HG03095 (cell line): ENCODE measurements at regions not wholly inside any gene's neighbourhood (a gene's known extent, or its start where the extent isn't known, plus 50 kb on each side); places are given as distances from the start of the nearest gene placed in this dataset.

Source experiments
- ATAC-seq: cut with Tn5 transposase; IDR thresholded peaks from one replicate; pipeline ENCODE4 v1.9.1; 2021; ENCODE audit warnings: moderate library complexity; ENCODE audit not compliant: unreplicated experiment

DNA sequence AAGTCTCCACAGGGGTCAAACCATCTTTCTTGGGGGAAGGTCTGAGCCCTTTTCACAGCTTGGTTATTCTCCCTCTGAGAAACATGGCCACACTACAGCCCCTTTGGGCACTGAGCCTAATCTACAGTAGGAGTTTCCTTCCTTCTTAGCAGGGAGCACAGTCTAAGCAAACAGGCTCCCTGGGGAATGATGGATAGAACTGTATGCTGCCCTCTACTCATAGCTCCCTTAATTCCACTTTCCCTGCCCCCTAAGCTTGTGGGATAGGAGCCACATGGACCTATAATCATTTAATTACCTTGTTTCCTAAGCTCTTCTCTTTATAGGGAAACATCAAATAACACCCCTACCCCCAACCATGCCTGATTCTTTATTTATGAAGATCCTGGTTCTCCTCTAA lies 442.1 kb upstream of the MEX3C start:
- no peak for ATAC-seq

DNA sequence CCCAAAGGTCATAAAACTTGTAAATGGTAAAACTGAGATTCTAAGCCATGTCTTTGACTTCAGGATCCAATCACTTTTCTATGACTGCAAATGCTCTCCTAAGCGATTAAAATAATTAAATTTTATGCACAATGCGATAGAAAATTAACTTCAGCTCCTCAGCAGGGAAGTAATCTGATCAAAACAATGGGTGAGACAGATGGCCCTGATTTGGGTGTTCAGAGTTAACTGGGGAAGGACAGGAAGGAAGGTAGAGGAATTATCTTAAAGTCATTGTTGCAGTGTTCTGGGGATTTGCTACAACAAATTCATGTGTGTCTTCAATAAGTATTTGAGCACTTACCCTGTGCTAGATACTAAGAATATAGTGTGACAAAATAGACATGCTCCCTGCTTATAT lies 446.0 kb upstream of the MEX3C start:
- no peak for ATAC-seq

DNA sequence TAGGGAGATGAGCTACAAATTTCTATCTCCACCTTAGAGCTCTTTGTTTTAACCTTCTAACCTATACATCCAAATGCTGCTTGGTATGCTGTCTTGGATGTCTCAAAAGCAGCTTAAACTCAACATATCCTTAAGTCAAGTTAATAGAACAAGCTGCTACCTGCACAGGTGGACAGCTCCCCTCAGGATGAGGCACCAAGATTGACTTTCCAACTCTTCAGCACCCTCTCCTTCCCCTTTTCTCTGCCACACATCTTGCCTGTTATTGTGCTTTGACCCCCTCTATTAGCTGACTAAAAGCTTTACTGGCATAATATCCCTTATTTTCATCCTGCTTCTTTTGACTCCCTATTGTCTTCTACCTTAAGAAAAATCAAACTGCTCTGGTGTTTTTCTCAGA lies 448.1 kb upstream of the MEX3C start:
- no peak for ATAC-seq

DNA sequence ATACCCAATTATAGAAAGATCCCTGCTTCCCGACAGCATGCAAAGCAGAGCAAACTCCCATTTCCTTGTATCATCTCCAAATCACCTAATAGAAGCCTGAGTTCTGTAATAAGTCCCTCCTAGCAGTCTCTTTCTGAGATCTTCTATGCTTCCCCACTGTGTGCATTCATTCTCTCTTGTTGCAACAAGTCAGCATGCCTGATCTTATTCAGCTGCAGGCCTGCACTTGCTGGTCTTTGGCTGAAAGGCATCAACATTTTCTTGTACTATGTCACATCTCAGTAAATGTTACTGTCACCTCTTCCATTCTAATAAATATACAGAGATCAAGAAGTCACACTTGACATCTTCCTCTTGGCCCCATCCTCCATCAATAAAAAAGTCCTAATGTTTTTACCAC lies 449.9 kb upstream of the MEX3C start:
- ATAC-seq: no peak

DNA sequence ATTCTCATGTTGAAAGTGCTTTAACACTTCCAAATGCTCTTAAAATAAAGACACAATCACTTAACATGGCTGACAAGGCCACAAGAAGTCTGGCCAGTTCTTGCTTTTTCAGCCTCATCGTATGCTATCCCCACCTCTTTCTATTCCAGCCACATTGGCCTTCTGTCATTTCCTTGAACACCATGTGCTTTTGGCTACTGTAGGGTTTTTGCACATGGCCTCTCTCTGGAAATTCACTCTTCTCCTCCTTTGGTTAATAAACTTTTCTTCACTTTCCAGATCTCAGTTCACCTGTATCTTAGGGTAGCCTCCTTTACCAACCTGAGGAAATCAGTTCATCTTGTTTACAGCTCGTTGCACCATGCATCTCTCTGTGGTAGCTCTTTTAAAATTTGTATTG lies 450.5 kb upstream of the MEX3C start:
- ATAC-seq: no peak

DNA sequence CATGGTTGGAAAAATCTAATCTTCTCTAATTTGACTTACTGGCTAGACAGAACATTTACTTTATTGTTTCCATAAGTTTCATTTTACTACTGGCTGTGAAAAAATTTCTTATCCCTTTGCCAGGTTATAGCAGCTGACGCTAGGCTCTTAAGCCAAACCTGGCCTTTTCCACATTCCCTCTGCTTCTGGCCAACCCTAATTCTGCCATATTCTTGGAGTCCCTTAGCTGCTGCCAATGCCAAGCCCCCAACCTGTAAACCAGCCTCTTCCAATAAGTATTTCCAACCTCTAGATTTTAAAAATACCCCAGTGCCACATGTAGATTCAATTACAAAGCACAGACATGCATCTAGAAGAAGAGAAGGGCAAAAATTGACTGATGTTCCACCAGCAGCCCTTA lies 452.3 kb upstream of the MEX3C start:
- no peak for ATAC-seq

DNA sequence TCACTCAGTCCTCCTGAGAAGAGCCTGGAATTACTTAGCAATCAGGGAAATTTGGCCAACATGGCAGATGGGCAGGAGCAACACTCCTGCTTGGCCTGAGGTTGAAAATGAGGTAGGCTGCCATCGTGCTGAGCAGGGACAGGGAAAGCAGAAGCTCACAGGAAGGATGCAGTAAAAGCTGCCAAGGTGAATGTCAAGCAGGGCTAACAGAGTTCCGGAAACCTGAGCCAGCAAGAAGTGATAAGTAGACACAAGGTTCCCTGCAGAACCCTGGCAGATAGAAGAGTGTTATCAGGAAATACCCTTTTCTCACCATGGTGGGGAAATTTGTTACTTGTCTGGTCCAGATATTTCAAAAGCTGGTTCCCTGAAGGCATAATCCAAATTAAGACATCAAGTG lies 454.3 kb upstream of the MEX3C start:
- no peak for ATAC-seq

DNA sequence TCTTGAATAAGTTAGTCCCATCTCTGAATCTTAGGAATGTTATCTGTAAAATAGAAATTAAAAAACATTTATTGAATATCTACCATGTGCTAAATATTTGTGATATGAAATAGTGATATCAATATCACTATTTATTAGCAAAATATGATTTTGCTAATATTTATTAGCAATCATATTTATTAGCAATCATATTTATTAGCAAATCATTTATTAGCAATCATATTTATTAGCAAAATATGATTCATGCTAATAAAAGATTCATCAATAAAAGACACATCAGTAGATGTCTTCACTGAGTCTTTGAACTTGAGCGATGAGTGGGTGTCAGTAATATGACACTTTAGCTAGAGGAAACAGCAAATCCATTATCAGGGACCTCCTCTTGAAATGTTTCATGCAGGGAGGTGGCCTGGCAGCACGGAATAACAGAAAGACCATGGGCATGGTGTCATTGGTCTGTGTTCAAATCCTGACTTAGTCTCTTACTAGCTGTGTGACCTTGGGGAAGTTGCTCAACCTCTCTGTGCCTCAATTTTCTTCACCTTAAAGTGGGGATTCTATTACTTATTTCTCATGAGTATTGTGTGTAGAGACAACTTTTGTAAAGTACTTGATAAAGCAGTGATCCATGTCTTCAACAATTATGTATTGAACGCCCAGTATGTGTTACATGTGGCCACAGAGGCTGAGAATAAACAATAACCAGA lies 456.2 kb upstream of the MEX3C start:
- ATAC-seq: no peak

DNA sequence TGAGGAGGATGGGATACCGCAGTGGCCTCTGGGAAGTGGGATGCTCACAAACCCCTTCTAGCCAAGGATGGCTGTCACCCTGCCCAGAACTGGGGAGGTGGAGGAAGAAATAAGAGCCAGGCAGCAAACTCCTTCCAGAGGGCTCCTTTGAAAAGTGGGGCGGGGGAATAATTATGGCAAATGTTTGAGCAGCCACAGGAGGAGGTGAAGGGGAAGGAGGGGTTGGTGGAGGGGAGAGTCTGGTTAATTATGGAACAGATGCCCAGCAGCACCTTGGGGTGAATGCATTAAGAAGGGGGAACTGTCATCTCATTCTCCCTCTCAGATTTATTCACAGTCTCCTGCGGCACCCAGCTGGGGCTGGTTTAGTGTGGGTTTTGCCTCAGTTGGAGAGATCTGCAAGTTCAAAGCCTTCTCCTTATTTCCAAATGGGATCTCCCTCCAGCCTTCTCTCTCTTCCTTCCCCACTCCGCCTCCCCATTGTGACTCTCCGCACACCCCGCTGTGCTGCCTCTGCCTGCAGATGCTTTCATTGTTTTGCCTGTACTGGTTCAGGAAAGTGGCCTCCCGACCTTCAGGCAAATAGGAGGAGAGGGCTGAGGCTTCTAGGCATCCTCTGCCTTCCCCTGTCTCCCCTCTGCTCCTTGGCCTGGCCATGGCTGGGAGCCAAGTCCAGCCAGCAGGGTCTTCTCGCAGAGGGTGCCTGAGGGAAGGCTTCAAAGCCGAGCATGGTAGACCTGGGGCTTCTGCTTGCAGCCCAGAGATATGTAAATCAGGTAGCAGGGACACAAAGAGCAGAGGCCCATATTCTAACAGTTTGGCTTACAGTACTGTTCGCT lies 457.2 kb upstream of the MEX3C start:
- ATAC-seq: peak; percentile 78

DNA sequence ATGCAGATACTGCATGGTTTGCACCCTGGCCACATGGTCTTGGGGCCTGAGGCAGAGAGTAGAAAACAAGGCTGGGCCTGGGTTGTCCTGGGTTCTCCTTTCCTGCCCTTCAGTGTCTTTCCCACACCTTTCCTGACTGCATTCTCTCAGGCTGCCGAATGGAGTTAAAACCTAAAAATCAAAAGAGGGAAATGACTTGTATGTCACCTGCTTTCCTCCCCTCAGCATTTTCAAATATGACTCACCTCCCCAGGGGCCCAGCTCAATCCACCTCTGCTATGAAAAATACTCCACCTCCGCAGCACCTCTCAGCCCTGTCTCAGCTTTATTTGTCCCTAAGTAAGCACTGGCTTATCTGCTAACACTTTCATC lies 457.8 kb upstream of the MEX3C start:
- ATAC-seq: peak; percentile 91

DNA sequence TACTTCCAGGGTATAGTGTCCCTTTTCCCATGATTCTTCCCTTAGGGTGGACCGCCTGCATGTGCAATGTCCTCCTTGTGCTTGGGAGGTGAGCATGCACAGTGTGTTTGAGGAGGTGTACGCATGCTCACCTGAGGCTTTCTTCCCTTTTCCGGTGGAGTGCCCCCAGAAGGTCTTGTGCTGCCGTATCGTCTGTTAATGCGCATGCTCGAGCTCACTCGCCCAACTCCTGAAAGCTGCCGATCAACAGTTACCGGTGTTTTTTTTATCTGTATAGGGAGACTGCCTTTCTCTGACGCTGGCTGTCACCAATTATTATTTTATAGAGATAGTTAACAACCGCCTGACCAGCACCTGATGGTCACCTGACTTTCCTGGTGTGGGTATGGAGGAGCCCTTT lies 458.8 kb upstream of the MEX3C start:
- ATAC-seq: no peak

DNA sequence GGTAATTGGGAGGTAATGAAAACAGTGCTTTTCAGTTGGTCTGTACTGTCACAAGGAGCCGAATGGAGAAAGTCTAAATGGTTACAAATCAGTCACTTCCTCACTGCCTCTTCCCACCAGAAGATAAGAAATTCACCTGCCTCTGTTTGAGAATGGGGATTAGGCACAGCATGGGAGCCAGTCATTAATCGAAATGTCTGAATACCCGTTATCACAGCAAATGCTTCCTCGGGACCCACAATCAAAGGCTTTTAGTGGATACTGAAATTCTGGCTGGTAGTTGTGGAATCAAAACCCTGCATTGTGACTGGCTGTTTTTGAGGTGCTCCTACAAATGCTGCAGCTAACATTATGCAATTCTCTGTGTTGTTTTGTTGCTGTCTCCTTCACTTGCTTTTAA lies 461.0 kb upstream of the MEX3C start:
- no peak for ATAC-seq

DNA sequence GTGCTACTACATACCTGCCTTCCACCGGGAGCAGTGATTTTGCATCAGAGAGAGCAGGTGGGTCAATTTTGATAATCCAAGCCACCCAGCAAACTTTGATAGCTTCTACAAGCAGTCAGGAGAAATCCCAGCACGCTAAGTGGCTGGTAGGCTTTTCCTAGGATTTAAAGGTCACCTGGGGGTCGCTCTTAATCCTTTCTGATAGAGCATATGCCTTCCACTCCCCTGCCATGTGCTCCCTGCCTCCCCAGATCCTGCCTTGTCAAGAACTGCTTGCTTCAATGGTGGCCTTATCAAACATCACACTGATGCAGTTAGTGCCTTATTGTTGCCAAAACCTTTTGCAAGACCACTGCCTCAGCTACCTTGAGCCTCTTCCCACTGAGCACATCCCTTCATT lies 462.3 kb upstream of the MEX3C start:
- no peak for ATAC-seq

DNA sequence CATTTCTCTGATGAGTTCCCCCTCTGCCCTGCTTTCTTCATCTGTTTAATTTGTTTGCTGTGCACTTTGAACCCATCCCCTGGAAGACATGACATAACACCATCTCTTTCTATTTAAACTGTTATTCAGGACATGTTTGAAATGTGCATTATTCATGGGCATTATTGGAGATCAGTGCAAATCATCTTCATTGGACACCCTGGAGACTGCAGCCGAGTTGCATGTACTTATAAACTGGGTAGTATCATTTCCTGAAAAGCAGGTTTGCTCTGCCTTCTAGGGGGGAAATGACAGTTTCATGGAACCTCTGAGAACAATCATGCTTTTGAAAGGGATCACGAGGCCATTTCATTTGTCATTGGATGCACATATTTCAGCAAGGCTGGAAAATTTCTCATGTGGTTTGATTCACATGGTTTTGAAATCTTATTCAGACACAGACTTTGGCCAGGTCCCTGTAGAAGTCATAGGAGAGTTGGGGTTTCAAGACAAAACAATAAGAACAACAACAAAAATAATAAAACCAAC lies 462.8 kb upstream of the MEX3C start:
- ATAC-seq: no peak

DNA sequence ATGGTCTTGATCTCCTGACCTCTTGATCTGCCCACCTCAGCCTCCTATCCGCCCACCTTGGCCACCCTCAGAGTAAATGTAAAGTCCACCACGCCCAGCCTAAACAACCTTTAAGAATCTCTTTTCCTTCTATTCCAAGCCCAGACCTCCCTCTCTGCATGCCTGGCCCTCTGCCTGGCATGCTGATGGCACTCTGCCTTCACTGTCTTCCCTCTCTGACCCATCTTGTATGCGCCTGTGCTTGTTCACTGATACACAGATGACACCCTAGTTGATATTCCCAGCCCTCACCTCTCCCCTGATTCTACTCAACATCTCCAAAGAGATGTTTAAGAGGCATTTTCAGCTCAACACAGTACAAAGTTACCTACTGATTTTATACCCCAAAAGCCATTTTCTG lies 466.8 kb upstream of the MEX3C start:
- no peak for ATAC-seq

DNA sequence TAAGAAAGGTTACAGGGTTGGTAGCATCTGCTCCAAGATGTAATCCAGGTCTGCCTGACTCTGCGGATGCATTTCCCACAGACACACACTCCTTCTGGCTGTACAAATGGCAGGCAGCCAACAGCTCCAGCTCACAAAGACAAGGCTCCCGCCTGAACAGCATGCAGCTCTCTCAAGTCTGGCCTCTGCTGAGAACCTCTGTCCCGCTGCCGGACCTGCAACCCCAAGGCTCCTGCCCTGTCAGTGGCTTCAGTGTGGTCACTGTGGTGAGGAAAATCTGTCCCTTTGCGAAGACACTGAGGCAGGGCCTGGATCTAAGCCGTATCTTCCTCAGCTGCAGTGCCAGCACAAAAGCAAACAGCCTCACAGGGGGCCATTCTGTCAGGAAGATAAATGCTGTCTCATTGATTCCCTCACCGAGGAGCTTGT lies 469.3 kb upstream of the MEX3C start:
- no peak for ATAC-seq

DNA sequence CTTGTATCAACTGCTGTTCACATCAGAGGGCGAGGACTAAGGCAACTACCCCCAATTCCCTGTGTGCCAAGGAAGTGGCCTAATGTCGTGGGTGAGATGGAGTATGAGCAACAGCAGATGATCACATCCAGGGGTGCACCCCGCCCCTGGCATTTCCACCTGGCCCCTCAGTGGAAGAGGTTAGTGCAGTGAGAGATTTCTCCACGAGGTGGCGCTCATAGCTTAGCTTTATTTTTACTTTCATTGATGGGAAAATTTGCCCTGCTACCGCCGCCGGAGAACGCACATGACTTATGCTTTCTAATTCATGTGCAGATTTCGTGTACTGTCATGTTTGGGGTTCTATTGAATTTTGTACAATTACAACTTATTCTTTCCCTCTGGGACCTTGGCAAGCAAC lies 470.6 kb upstream of the MEX3C start:
- ATAC-seq: peak; percentile 52

DNA sequence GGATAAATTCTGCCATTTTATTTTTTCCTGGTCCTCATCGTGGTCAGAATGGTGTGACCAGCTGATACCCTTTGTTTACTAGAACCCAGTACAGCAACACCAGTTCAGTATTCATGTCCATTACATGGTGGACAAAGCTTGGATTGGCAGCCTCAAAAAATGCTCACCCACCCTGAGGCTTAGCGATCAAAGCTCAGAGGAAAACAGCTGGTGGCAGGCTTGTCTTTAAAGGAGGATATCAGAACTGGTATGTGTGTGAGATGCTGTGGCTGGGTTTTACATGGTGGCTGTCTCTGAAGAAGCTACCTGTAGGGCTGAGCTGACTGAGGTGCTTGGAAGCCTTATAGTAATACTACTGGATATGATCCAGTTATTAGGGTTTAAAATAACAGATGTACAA lies 471.1 kb upstream of the MEX3C start:
- ATAC-seq: no peak

DNA sequence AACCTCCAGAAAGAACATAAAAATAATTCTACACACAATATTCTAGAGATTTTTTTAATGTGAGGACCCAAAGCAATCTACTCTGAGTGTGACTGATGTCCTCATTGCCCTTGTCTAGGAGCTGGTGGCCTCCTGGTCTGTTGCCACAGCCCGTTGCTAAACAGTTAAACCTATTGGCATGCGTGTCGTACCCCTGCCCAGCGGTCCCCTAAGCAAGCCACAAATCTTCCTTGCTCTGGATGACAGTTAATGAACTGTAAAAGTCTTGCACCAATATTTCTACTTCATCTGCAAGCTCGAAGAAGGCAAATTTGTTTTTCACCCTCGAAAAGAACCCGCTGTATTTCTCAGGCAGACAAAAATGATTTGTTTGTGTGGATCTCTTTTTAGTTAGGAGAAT lies 489.1 kb upstream of the MEX3C start:
- no peak for ATAC-seq

DNA sequence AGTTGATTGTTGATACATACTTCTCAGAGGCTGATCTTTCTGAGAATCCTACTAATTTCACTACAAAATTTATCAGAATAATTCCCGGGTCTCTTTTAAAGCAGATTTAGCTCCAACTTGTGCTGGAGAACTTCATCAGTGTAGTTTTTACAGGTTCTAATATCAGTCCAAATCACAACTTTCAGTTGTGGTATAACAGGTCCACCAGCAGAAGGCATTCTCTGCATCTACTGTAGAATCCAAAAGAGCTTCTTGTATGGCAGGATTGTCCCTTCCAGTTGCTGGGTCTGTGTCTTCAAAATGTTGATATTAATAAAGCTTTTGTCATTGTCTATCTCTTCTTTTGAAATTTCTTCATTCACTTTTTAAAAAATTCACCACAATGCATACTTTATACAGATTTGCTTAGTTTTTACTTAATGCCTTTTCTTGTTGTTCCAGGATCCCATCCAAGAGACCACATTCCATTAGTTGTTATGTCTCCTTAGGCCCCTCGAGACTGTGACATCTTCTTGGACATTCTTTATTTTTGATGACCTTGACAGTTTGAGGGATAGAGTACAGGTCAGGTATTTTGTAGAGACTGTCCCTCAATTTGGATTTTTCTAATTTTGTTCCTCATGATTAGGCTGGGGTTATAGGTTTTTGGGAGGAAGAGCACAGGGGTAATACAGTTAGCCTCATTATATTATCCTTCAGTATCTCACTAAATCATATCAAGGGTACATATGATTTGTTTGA lies 490.5 kb upstream of the MEX3C start:
- no peak for ATAC-seq

DNA sequence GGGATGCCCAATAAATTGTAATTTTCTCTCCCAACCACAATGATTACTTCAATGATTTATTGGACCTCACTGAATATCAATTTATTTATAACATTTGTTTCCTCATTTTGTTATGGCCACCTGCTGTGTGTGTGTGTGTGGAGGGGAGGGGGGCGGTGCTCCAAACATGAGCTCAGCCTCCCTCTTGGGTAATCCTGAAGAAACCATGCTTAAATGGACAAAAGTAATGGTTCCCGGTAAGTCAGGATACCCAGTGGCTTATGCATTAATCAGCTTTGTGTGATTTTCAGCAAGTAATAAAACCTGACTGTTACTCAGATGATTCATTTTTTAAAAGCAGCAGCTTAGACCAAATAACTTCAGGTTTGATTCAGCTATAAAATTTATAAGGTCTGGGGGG lies 495.1 kb upstream of the MEX3C start:
- ATAC-seq: no peak
